Epidermal melanocyte (primary cell): ENCODE measurements at regions not wholly inside any gene's neighbourhood (a gene's known extent, or its start where the extent isn't known, plus 50 kb on each side); places are given as distances from the start of the nearest gene placed in this dataset.
"Not testable (repeated sequence)": the region's sequence is repeated elsewhere in the genome, so short reads cannot be mapped to it uniquely, and the experiment has no call there.

ENCODE experiments used
- DNase-seq: peaks from one replicate; pipeline ENCODE4 v3.0.0; 2011; ENCODE audit warnings: low spot score; ENCODE audit not compliant: insufficient read length

DNA sequence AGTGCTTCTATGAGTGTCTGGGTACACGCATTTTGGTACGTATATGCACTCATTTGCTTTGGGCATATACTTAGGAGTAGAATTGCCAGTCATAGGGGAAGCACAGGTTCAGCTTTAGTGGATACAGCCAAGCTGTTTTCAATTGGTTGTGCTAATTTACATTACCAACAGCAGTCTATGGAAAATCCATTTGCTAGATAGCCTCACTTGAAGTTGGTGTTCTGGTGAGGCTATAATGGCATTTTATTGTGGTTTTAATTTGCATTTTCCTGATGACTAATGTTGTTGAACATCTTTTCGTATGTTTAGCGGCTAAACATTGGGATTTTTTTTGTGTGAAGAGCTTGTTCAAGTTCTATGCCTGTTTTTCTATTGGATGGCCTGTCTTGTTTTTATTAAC lies 76.8 kb upstream of the ANKH start:
- DNase-seq, result no peak

- DNase-seq, result no peak
Measured at GRCh38 chr5:14946815-14947620, 75.4 kb upstream of the ANKH start.

DNA sequence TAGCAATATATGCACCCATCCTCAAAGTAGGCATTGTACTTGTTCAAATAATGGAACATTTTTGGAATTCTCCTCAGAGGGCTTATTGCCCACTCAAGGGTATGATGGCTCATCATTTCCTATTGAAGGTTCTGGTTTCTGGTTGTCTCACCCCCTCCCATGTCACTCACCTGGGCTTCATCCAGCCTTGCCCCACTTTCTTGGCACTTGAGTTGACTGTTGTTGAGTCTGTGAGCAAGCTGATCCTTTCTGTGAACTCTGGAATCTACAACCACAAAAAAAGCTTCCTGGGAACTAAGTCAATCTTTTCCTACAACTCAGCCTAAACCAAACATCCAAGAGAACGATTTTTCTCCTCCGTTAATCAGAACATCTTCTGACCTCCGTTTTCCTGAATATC lies 73.9 kb upstream of the ANKH start:
- no peak for DNase-seq

- no peak for DNase-seq
Measured at GRCh38 chr5:14944996-14945395, 73.4 kb upstream of the ANKH start.

- DNase-seq, result no peak
Measured at GRCh38 chr5:14944350-14944739, 72.8 kb upstream of the ANKH start.

DNA sequence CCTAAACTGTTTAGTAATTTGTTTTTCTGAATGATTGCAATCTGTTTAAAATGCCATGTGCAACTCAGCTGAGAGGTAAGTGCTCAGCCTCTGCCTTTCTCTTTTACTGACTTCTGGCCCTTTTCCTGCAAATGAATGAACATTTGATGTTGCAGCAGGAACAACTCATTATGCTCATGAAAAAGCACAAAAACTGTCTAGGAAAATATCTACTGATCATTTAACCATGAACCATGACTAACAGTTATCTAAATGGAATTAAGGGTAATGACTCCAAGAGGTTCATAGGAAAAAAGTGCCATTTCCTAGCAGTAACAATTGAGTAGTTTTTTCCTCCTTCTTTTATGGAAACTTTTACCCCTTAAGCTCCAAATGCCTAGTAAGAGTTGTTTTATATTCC lies 70.6 kb upstream of the ANKH start:
- DNase-seq, result no peak

DNA sequence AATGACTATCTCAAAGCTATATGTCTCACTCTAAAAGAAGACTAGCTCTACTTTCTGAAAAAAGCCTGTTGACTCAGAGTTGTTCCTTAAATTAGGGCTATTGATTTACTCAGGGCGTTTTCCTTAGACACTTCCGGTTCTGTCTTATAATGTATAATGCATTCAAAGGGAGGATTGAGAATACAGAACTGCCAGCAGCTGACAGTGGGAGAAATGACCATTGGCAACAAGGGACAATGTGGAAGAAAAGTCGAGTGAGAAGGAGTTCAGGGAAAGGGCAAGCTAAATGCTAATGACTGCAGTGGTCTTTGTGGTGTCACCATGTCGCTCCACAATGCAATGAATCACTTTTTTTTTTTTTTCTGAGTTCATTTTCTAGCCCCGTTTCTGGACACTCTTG lies 65.7 kb upstream of the ANKH start:
- no peak for DNase-seq

- DNase-seq, result no peak
Measured at GRCh38 chr5:14936588-14936987, 65.0 kb upstream of the ANKH start.

- DNase-seq, result no peak
Measured at GRCh38 chr5:14935341-14935740, 63.8 kb upstream of the ANKH start.

DNA sequence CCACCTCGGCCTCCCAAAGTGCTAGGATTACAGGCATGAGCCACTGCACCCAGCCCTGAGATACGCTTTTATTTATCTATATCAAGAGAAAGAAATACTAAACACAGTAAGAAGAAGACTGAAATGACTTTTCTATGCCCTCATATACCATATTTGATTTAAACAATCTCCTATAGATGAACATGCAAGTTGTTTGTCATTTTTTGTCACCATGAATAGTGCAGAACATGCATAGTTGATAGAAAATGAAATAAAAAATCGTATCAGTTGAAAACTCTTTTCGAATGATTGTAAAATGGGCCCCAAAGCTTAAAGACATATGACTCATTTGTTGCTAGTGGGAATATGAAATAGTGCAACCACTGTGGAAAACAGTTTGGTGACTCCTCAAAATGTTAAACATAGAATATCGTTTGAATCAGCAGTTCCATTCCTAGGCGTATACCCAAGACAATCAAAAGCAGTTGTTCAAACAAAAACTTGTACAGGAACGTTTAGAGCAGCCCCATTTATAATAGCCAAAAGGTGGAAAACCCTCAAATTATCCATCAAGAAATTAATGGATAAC lies 61.4 kb upstream of the ANKH start:
- DNase-seq, result no peak

DNA sequence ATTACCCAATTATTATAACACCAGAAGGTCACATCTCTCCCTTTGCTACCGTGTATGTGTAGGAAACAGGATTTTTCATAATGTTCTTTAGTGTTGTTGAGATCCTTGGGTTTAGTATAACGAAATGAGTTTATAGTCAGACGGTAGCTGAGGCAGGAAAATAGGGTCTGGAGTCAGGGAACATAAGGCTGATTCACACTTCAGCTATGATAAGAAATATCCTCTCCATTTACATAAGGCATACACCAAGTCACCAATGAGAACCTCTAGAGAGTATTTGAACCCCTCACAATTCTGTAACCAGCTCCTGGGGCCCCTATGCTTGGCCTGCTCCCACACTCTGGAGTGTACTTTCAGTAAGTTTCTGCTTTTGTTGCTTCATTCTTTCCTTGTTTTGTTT lies 58.9 kb upstream of the ANKH start:
- DNase-seq, result no peak

DNA sequence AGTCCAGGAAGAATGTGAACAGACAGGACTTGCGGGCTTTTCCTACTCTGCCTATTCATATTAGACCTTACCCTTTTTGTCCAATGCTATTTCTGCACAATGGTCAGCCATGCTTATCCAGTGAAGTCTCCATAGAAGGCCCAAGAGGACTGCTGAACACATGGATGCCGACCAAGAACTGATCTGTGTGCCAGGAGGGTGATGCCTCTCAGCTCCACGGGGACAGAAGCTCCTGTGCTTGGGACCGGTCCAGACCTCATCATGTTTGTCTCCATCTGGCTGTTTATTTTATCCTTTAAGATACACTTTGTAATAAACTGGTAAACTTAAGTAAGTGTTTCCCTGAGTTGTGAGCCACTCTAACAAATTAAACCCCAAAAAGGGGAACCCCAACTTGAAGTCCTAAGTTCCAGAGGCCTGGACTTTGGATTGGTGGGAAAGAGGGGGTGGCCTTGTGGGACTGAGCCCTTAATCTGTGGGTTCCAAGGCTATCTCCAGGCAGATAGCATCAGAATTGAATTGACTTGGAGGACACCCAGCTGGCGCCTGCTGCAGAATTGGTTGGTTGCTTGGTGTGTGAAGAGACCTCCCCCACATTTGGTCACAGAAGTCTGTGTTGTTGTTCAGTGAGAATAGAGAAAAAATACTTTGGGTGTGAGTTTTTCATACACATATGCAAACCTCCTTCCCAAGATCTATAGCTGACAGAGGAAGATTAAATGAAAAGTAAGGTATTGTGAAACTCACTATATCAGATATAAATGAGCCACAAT lies 57.9 kb upstream of the ANKH start:
- DNase-seq, result no peak

- no peak for DNase-seq
Measured at GRCh38 chr5:14928661-14929060, 57.1 kb upstream of the ANKH start.

DNA sequence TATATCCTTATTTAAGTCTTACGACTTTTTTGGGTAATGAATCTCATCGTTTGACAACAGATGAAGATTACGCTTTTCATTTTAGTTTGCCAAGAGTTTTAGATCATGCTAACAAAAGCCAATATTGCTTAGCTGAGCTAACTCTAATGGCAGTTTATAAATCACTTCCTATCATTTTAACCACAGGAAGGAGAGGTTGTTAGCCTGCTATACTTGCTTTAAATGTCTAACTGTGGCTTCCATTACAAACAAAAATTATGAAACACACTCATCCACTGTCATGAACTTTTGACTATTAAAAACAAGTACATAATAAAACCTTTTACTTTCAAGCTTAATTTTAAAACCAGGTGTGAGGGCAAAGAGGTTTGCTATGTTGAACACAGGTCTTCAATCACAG lies 53.7 kb upstream of the ANKH start:
- DNase-seq, result no peak

DNA sequence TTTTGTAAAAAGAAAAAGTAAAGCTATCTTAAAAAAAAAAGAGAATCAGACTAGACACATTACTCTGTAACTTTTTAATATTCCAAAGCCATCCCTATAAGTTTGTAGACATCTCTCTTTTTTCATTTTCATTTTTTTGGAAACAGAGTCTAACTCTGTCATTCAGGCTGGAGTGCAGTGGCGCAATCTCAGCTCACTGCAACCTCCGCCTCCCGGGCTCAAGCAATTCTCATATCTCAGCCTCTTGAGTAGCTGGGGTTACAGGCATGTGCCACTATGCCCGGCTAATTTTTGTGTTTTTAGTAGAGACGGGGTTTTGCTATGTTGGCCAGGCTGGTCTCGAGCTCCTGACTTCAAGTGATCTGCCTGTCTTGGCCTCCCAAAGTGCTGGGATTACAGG lies 51.4 kb upstream of the ANKH start:
- DNase-seq, result not testable (repeated sequence)

DNA sequence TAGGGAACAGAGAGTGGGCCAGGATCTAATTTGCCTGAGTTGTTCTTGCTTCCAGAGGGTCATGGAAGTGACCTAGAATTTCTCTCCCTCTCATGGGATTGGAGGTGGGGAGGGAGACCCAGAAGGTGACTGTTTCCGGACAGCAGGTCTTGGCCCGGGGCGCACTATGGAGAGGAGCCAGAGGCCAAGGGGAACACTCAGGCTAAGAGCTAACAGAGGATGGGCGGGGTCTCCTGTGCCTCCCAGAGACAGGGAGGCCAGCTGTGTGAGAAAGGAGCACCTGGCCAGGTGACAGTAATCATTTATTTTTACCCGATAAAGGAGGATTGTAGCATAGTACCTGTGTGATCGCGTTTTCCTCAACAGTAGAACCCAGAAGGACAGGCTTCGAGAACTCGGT lies 50.9 kb upstream of the ANKH start:
- no peak for DNase-seq
